Central memory CD8-positive, alpha-beta T cell (primary cell): ENCODE measurements at regions not wholly inside any gene's neighbourhood (a gene's known extent, or its start where the extent isn't known, plus 50 kb on each side); places are given as distances from the start of the nearest gene placed in this dataset.

ENCODE experiments used
- ATAC-seq: fragments of 150-1000 bp; cut with Tn5 transposase; replicated peaks from 2 replicates; pipeline ENCODE4 v1.10.0; 2022; ENCODE audit warnings: mild to moderate bottlenecking, moderate FRiP score, moderate number of reproducible peaks; ENCODE audit not compliant: poor library complexity, severe bottlenecking; ENCODE audit errors: extremely low read depth
- DNase-seq, 2 donors: peaks; one replicate each; pipeline ENCODE4 v3.0.0; 2021; ENCODE audit warnings: low spot score in 2 of 2
- H3K27ac Mint-ChIP-seq: one replicate; pipeline ENCODE4 v1.8.0; 2022; ENCODE audit warnings: low read depth, mild to moderate bottlenecking, moderate library complexity, mixed read lengths
- H3K27me3 Mint-ChIP-seq: one replicate; pipeline ENCODE4 v1.8.0; 2022; ENCODE audit warnings: mixed read lengths
- H3K36me3 Mint-ChIP-seq: one replicate; pipeline ENCODE4 v1.8.0; 2022; ENCODE audit warnings: mild to moderate bottlenecking, moderate library complexity, mixed read lengths; ENCODE audit not compliant: insufficient read depth
- H3K4me1 Mint-ChIP-seq: one replicate; pipeline ENCODE4 v1.8.0; 2022; ENCODE audit warnings: mixed read lengths
- H3K4me3 Mint-ChIP-seq: one replicate; pipeline ENCODE4 v1.8.0; 2022; ENCODE audit warnings: mild to moderate bottlenecking, moderate library complexity, mixed read lengths
- H3K9me3 Mint-ChIP-seq: one replicate; pipeline ENCODE4 v1.8.0; 2022; ENCODE audit warnings: mixed read lengths

GRCh38 chr2:63673865-63674533 is 85.2 kb downstream of the MDH1 start:
- DNase-seq: no peak
- Mint-ChIP-seq H3K27ac (no peak overlapping the region), H3K9me3 (no peaks in the 10 kb centered on the region), H3K4me1 (no peaks in the 10 kb centered on the region), H3K27me3 (peaks cover 57% of the 10 kb centered on the region), H3K36me3 (no peaks in the 10 kb centered on the region), H3K4me3 (no peak overlapping the region)
- no peak for ATAC-seq

- Mint-ChIP-seq H3K36me3 (no peaks in the 10 kb centered on the region), H3K4me3 (no peak overlapping the region), H3K4me1 (no peaks in the 10 kb centered on the region), H3K27me3 (peaks cover 51% of the 10 kb centered on the region), H3K27ac (no peak overlapping the region), H3K9me3 (no peaks in the 10 kb centered on the region)
- ATAC-seq: no peak
- DNase-seq: no peak
Measured at GRCh38 chr2:63675026-63675425, 86.3 kb downstream of the MDH1 start.

- no peaks in the 10 kb centered on the region for H3K36me3 Mint-ChIP-seq
- no peak overlapping the region for H3K4me3 Mint-ChIP-seq
- H3K4me1 Mint-ChIP-seq: no peaks in the 10 kb centered on the region
- H3K9me3 Mint-ChIP-seq: no peaks in the 10 kb centered on the region
- H3K27ac Mint-ChIP-seq: no peak overlapping the region
- DNase-seq: no peak
- H3K27me3 Mint-ChIP-seq: peaks cover 40% of the 10 kb centered on the region
- no peak for ATAC-seq
Measured at GRCh38 chr2:63676135-63676534, 87.4 kb downstream of the MDH1 start.

- Mint-ChIP-seq H3K27ac (no peak overlapping the region), H3K4me1 (no peaks in the 10 kb centered on the region), H3K4me3 (no peak overlapping the region), H3K9me3 (no peaks in the 10 kb centered on the region), H3K27me3 (peaks cover 40% of the 10 kb centered on the region), H3K36me3 (no peaks in the 10 kb centered on the region)
- no peak for DNase-seq
- ATAC-seq: no peak
Measured at GRCh38 chr2:63678085-63678484, 89.3 kb downstream of the MDH1 start.

GRCh38 chr2:63678551-63678950 is 89.8 kb downstream of the MDH1 start:
- Mint-ChIP-seq H3K27ac (no peak overlapping the region), H3K36me3 (no peaks in the 10 kb centered on the region), H3K9me3 (no peaks in the 10 kb centered on the region), H3K27me3 (peaks cover 35% of the 10 kb centered on the region), H3K4me3 (no peak overlapping the region), H3K4me1 (no peaks in the 10 kb centered on the region)
- ATAC-seq (no peak), DNase-seq (no peak)

- H3K36me3 Mint-ChIP-seq: no peaks in the 10 kb centered on the region
- no peak overlapping the region for H3K27ac Mint-ChIP-seq
- H3K4me1 Mint-ChIP-seq: no peaks in the 10 kb centered on the region
- no peak overlapping the region for H3K4me3 Mint-ChIP-seq
- peaks cover 27% of the 10 kb centered on the region for H3K27me3 Mint-ChIP-seq
- ATAC-seq (no peak), DNase-seq (no peak)
- no peaks in the 10 kb centered on the region for H3K9me3 Mint-ChIP-seq
Measured at GRCh38 chr2:63679252-63679855, 90.6 kb downstream of the MDH1 start.

GRCh38 chr2:63680455-63680854 is 91.7 kb downstream of the MDH1 start:
- DNase-seq (no peak), ATAC-seq (no peak)
- no peak overlapping the region for H3K27ac Mint-ChIP-seq
- no peaks in the 10 kb centered on the region for H3K9me3 Mint-ChIP-seq
- H3K27me3 Mint-ChIP-seq: peaks cover 16% of the 10 kb centered on the region
- H3K4me1 Mint-ChIP-seq: no peaks in the 10 kb centered on the region
- peaks cover 2% of the 10 kb centered on the region for H3K36me3 Mint-ChIP-seq
- H3K4me3 Mint-ChIP-seq: no peak overlapping the region

- DNase-seq (no peak), ATAC-seq (no peak)
- Mint-ChIP-seq H3K4me3 (no peak overlapping the region), H3K27me3 (peaks cover 12% of the 10 kb centered on the region), H3K27ac (no peak overlapping the region), H3K36me3 (peaks cover 2% of the 10 kb centered on the region), H3K4me1 (no peaks in the 10 kb centered on the region), H3K9me3 (no peaks in the 10 kb centered on the region)
Measured at GRCh38 chr2:63681896-63682295, 93.1 kb downstream of the MDH1 start.

GRCh38 chr2:63692002-63692606 is 103.3 kb downstream of the MDH1 start:
- Mint-ChIP-seq H3K27me3 (peaks cover 12% of the 10 kb centered on the region), H3K27ac (no peak overlapping the region), H3K9me3 (no peaks in the 10 kb centered on the region), H3K4me3 (no peak overlapping the region), H3K36me3 (no peaks in the 10 kb centered on the region), H3K4me1 (no peaks in the 10 kb centered on the region)
- no peak for DNase-seq
- ATAC-seq: no peak

- no peak overlapping the region for H3K27ac Mint-ChIP-seq
- H3K36me3 Mint-ChIP-seq: no peaks in the 10 kb centered on the region
- no peak overlapping the region for H3K4me3 Mint-ChIP-seq
- ATAC-seq: no peak
- no peaks in the 10 kb centered on the region for H3K4me1 Mint-ChIP-seq
- H3K27me3 Mint-ChIP-seq: peaks cover 9% of the 10 kb centered on the region
- no peaks in the 10 kb centered on the region for H3K9me3 Mint-ChIP-seq
- DNase-seq: no peak
Measured at GRCh38 chr2:63695583-63695982, 106.8 kb downstream of the MDH1 start.

GRCh38 chr2:63696496-63696895 is 107.7 kb downstream of the MDH1 start:
- Mint-ChIP-seq H3K4me1 (no peaks in the 10 kb centered on the region), H3K4me3 (no peak overlapping the region), H3K27me3 (no peaks in the 10 kb centered on the region), H3K9me3 (no peaks in the 10 kb centered on the region), H3K36me3 (no peaks in the 10 kb centered on the region), H3K27ac (no peak overlapping the region)
- ATAC-seq (no peak), DNase-seq (no peak)

- H3K27ac Mint-ChIP-seq: no peak overlapping the region
- no peaks in the 10 kb centered on the region for H3K27me3 Mint-ChIP-seq
- H3K4me1 Mint-ChIP-seq: no peaks in the 10 kb centered on the region
- H3K36me3 Mint-ChIP-seq: no peaks in the 10 kb centered on the region
- no peaks in the 10 kb centered on the region for H3K9me3 Mint-ChIP-seq
- no peak overlapping the region for H3K4me3 Mint-ChIP-seq
- no peak for DNase-seq
- ATAC-seq: no peak
Measured at GRCh38 chr2:63697160-63697559, 108.4 kb downstream of the MDH1 start.
